CD4-positive, alpha-beta T cell treated with Interleukin-4 for 1 hour (primary cell): ENCODE measurements at regions not wholly inside any gene's neighbourhood (a gene's known extent, or its start where the extent isn't known, plus 50 kb on each side); places are given as distances from the start of the nearest gene placed in this dataset.
"Not testable (repeated sequence)": the region's sequence is repeated elsewhere in the genome, so short reads cannot be mapped to it uniquely, and the experiment has no call there.

Experiments used
- DNase-seq, 2 donors: peaks; one replicate each; pipeline ENCODE4 v3.0.0-alpha.2; 2020 to 2022

DNA sequence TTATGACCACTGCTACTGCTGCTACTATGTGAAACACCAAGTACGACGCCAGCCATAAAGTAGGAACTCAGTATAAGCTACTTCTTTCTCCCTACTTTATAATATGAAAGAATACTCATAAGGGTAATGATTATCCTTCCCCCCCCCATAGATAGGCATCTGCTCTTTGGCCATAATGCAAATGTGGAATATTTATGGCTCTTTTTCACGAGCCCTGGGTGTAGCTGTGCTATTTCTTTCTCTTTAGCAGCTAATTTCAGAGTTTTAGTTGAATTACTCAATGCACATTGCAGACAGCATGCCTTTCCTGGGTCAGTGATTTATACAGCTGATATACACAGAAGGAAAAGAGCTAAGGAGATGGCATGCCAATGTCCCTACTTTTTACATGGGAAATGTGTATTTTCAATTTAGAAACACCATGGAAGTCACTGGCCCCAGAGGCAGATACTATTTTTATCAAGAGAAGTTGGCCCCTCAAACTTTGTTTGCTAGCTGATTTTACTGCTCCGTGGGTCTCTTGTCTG lies 234.1 kb upstream of the KIAA1217 start:
- DNase-seq: no peak

DNA sequence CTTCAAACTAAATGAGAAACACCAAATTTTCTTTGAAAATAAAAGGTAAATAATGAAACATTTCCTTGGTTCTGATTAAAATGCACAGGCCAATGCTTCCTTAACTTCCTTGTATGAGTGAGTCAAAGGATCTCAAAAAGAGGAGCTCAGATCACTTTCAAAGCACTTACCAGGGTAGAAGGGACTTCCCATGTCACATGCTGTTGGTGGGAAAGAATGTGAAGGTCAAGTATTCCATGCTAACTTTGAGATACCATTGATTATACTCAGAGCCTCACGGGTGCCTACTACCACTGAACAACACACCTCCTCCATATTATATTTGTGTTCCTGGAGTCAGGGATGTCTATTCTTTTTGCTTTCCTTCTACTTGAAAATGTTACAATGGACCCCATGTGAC lies 233.5 kb upstream of the KIAA1217 start:
- DNase-seq: no peak

DNA sequence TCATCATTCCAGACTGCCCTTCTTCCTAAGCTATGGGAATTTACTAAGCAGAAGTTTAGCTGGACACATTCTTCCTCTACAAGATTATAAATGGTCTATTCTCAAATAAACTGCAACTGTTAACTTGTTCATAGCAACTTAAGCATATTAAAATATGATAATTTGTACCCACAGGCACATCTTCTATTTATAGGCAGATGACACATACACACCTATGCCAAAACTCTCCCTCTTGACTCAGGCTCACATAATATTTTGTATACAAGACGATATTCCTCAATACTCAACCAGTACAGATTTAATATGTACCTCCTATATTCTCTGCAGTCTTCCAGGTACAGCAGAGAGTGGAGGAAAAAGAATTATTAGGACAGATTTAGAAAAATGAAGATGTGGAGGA lies 232.7 kb upstream of the KIAA1217 start:
- no peak for DNase-seq

DNA sequence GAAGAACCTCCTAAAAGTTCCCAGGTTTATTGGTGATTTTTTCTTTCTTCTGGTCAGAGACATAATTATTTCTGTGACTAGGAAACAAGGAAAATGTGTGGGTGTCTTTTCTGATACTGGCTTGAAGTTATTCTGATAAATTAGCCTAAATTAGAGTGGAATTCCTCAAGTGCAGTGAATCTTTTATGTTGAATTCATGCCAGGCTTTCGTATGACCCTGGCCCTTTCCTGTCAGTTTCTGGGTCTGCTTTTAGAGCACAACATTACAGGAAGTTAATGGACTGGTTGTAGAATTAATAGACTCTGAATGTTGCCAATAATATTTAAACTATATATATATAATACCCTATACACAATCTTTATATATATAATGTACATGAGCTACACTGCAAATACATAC lies 230.6 kb upstream of the KIAA1217 start:
- no peak for DNase-seq

DNA sequence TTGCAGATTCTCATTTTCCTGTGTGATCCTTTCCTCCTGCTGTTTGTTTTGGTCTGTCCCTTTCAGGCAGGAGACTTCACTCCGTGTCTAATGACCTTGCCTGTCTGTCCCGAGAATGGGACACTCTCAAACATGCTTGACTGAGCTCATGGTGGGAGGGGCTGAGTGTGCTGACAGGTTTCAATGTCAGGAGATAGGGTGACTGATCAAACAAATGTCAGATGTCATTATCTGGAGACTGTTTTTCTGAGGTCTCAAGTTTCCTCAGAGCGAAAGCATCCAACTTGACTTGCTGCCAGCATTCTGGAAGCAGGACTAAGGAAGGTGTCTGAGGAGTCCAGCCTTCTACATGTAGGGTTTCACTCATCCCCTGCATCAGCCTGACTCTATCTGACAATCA lies 228.8 kb upstream of the KIAA1217 start:
- DNase-seq: no peak

DNA sequence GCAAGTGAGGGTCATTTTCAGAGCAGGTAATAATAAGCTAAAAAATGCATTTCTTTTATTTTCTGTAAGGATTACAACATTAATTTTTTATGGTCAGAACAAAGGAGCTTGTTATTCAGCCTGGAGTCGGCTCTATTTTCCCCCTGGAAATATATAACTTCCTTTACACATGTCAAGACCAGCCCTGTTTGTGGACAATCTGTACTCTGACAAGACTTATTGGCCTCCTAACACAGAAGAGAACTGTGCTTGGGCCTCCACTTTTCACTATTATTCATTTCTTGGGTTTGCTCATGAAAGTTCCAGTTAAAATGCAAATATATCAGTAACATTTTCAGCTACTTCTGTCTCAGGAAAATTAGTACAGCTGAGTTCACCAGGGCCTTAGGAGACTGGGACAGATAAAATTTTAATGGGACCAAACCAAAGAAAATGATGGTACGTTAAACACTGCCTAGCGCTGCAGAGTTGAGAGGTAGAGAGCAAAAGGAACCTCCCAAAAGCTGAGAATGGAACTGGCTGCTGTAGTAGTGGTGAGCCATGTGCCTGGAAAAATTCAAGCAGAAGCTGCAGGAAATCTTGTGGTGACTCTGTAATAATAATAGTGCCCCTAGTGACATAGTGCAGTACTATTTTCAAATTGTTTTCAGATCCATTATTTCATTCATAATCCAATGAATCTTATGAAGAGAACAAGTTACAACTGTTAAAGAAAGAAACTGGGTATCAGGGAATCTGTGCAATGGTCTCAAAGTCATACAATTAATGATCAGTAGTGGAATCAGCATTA lies 227.2 kb upstream of the KIAA1217 start:
- no peak for DNase-seq

DNA sequence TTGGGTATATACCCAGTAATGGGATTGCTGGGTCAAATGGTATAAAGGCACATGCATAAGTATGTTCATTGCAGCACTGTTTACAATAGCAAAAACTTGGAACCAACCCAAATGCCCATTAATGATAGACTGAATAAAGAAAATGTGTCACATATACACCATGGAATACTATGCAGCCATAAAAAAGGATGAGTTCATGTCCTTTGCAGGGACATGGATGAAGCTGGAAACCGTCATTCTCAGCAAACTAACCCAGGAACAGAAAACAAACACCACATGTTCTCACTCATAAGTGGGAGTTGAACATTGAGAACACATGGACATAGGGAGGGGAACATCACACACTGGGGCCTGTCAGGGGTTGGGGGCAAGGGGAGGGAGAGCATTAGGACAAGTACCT lies 224.5 kb upstream of the KIAA1217 start:
- not testable (repeated sequence) for DNase-seq

DNA sequence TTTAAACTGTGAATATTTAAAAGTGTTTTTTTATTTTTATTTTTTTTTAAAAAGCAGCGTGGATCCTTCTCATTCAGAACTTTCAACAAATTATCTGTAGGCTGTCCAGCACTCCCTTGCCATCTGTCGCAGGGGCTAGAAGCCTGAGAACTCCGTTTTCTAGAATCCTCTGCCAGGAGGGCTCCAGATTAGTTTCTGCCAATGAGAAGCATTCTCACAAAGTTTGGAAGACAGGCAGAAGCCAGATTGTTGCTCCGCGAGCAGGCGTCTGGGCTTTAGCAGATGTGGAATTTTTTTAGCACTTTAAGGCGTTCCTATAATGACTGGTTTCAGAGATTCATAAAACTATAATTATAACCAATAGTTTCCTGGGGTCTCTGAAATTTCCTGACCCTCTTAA lies 220.9 kb upstream of the KIAA1217 start:
- DNase-seq: no peak

DNA sequence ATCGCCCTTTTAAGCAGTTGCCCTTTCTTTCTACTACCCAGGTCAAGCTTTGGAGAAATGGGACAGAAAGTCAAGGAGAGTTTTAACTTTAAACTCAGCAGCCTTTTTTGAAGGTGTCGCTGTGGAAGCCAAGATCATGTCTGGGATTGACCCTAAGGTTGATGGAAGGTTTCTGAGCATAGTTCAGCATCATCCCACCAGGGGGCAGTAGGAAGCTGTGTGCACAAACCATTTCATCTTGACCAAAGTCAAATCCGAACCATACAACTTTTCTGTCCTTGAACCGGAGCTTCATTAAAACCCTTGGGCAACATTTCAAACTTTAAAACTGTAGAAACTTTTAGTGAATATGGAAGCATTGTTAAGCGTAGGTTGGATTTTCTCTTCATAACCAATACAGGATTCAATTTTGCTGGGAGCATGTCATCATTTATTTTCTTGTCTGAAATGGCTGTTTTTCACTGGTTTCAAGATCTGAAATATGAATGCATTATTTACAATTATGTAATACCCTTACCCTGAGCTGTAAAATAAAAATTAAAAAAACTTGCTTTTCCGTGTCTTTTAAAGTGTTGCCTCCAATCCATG lies 214.4 kb upstream of the KIAA1217 start:
- no peak for DNase-seq

DNA sequence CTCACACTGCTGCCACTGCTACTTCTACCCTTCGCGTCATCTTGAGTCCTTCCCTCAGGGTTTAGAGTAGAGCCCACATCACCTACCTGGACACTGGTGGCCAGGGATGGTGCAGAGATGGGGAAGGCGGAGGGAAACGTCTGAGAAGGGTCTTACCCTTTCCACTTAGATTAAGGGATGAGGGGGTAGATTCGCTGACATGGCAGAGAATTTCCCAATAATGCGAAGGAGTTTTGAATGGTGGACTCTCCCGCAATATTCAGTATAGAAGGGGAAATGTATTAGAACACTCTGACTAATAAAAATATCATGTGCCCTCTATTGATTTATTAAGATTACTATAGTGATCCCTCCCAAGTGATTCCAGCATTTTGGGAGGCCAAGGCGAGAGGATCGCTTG lies 209.5 kb upstream of the KIAA1217 start:
- no peak for DNase-seq

DNA sequence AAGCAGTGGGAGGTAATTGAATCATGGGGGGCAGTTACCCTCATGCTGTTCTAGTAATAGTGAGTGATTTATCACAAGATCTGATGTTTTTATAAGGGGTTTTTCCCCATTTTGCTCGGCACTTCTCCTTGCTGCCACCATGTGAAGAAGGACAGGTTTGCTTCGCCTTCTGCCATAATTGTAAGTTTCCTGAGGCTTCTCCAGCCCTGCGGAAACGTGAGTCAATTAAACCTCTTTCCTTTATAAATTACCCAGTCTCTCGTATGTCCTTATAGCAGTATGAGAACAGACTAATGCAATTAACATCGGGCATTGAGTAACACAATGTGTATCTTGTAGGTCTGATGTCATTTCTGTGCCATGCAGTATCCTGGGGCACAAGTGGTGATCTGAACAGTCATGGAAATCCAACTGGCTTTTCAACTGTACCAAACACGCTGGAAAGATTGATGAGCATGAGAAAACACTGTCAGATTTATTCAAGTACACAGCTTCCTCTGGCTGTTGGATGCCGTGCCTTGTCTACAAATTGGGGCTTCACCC lies 208.6 kb upstream of the KIAA1217 start:
- no peak for DNase-seq

DNA sequence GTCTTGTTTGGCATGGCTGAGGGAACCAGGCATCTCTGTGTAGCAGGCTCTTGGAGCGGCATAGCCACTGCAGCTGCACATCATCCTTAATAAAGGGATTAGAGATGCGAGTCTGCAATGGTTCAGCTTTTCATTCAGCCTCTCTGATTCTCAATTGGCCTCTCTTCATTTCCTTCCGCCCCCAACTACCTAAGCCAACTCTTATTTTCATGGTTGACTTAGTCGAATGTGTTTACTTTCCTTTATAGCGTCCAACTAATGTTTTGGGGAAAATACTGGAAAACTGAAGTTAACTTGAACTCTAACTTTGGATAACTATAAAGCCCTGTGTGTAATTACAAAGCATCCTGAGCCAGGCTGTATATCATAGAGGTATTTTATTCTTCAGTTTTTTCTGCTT lies 202.2 kb upstream of the KIAA1217 start:
- DNase-seq: no peak

DNA sequence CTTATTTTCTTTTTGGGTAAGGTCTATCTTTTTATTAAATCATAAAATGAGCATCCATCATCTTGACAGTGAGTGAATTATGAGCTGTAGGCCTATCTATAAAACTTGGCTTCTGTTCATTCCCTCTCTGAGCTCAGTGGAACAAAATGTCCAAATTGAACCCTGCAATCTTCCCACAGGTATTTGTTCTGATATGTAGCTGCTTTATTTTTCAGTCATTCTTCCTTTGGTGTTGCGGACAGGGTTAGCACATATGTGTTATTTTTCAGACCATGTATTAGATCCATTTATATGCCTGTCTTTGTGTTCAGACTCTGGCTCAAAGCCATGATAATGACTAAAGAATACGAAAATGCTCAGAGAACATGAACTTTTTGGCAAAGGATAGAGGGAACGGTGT lies 201.6 kb upstream of the KIAA1217 start:
- no peak for DNase-seq

DNA sequence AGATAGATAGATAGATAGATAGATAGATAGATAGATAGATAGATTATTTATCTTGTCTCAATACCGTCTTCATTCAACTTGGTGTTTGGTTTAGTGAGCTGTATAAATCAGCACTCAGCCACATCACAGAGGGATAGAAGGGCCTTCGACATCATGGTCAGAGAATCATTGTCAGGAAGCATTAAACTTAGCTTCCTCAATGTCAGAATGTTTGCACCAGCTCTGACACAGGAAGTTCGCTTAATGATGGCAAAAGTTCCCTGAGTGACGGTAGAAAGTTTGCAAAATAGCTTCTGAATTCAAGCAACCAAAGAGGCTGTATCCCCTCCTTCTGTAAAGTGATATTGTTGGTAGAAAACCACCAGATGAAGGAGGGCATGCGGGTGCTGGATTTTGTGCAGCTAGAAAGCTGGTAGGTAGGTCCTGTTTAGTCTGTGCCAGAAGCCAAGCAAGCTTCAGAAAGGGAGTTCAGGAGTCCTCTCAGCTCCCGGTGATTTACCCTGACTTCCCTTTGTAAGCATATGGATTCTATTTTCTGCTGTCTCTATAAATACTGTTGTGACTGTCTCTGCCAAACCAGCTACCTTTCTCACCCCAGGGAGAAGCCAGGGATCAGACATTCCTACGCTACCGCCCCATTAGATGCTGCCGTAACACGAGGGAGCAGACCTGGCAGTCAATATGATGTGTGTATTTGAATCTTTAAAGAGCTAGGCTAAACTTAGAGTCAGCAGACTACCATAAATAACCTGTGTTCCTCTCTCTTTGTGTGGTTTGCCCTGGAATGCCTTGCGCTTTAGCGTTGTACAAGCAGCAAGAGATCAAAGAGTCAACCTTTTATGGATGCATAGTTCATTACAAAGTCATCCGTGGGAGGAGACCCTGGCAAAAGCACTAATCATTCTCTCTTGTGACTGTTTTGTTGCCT lies 200.5 kb upstream of the KIAA1217 start:
- DNase-seq: no peak

DNA sequence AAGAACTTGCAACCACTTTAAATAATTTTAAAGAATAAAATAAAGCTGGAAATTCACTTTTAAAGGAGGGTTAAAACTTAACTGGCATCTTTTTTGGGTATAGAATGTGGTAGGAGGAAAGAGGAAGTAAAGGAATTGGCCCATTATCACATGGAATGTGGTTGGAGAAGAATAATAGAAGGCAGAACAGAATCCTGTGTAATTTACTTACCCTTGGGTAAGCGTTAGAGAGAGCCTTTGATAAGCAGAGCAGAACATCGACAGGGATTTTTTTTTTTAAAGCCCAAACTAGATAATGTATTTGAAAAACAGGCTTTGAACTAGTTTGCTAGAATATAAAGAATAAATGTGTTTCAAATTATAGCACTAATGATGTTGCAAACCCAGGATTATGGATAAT lies 199.8 kb upstream of the KIAA1217 start:
- DNase-seq: no peak

DNA sequence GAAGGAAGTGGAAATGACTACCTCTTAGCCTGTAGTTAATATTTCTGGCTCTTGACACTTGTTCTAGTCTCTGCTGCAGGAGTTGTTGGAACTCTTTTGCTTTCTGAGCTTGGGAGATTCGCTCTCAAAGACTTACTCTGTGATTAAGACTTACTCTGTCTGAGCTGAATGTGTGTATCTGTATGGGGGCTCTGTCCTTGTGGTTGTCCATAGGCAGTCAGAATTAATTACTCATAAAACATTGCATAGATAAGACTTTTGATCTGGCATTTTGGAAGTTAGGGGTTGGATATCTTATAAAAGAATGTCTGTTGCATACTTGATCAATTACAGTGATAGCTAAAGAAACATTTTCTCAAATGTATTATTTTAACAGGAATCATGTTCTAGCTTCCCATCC lies 199.2 kb upstream of the KIAA1217 start:
- no peak for DNase-seq

DNA sequence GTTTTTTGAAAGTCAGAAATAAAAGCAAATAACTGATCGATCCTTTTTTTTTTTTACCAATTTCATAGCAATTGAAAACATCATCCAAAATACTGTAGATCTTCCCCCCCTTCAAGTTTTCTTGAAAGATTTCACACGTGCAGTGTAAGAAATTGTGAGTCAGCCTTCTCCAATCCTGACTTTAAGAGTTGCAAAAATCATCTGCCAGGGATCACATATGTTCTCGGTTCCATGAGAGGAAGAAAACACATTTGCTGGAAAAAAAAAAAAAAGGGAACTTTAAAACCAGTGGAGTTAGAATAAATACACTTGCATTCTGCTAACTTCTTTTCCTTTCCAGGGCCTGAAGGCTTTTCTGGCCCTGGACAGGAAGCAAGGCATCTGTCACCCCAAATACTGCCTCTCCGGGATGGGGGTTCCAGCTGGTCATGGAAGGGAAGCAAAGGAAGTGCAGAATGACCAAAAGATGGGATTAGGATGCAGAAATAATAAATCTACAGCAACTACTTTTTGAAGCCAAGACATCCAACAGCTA lies 198.4 kb upstream of the KIAA1217 start:
- no peak for DNase-seq

DNA sequence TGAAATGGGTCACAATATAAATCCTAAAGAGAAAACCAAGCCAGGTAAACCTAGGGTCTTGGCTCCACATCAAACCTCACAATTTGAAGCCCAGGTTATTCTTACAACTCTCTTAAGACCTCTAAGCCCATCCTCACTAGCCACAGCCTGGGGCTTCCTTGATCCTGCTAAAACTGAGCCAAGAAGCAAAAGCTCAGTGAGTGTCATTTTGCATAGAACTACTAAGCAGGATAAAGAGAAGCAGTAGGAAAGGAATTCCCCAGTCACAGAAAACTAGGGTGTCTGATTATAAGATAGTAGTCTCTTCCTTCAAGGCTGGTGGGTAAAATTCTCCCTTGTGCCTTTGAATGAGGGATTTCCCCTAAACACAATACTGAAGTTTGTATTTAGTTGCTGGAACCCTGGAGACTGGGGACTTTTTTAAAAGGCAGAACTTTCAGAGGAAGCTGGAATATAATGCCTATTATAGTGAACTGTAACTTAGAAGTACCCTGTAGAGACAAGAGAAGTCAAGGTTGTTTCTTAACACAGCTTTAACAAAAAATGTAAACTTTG lies 196.6 kb upstream of the KIAA1217 start:
- DNase-seq: no peak

DNA sequence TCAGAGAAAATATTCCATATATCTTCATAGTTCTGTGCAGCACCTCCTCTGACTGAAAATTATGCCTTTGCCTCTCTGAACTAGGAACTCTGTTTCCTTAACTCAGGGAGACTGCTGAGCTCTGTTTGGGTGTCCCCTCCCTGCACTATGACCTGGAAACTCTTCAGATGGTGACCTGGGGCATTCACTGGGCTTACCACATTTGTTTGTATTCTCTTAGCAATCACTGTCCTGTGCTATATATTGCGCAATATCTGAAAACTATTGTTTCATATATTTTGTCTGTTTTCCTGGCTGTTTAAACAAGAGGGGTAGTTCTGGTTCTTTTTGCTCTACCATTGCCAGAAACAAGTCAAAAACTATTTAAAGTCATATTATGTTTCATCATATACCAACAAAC lies 181.8 kb upstream of the KIAA1217 start:
- no peak for DNase-seq

DNA sequence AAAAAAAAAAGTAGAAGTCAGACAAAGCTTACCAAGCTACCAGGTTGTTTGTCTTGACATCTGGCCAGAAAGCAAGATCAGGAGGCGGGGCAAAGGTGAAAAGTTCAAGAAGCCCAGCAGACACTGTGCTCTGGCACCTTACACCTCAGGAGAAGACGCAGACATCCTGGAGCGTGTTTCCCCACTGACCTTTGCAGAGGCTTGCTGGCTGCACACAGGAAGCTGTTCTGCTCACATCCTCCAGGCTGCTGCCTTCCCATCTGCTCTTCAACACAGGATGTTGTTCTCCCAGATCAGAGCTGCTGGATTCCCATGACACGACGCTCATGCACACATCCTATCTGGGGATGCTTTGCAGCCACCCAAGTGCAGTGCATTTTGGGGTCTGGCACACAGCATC lies 174.4 kb upstream of the KIAA1217 start:
- DNase-seq: no peak

DNA sequence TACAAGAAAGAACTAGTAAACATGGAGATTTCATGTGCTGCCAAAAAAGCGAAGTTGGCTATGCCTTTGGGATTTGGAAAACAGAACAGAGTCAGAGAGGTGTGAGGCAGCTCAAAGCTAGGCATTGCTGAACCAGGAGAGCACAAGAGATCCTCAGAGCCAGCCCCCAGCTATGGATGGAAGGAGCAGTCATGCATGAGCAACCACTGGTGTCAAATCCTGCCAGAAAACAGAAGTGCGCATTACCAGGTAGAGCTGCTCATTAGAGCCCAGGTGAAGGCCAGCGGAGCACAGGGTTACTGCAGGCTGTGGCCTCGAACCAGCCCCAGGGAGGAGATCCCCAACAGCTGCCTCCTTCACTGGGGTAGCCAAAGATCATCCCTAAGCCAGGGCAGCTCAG lies 173.2 kb upstream of the KIAA1217 start:
- DNase-seq: no peak

DNA sequence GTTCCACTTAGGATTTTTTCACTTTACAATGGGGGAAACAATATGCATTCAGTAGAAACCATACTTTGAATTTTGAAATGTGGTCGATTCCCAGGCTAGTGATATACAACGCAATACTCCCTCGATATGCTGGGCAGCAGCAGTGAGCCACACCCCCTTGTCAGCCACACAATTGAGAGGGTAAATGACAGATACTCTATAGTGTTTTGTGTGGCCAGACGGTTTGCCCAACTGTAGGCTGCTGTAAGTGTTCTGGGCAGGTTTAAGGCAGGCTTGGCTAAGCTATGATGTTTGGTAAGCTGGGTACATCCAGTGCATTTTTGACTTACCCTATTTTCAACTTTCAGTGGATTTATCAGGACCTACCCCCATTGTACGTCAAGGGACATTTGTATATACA lies 169.6 kb upstream of the KIAA1217 start:
- no peak for DNase-seq

DNA sequence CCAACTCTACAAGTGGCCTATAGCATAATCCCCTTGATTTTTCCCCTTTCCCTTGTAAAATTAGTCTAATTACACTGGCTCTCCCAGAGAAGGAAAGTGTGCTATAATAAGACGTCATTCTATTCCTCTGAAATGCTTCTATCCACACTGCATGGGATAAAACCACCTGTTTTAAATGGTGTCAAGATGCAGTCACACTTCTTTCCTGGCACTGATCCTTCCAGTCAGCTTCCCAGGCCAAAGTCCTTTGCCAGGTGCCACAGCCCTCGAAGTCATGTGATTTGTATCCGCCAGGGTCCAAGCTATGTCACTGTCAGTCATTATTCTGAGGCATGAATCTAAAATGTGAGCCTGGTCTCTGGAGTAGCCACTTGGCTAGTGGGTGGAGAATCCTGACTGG lies 169.0 kb upstream of the KIAA1217 start:
- no peak for DNase-seq
